RWPE1 (cell line): ENCODE measurements at regions not wholly inside any gene's neighbourhood (a gene's known extent, or its start where the extent isn't known, plus 50 kb on each side); places are given as distances from the start of the nearest gene placed in this dataset.

ENCODE experiments used
- CTCF ChIA-PET: fragments of 350-600 bp; sonication (Branson Sonifier 250); formaldehyde crosslinking; extraction: SDS; loops from one replicate; lab custom pipeline; 2021; lab: Yijun Ruan, JAX
- POLR2A ChIA-PET: fragments of 400-600 bp; formaldehyde crosslinking; extraction: SDS; loops from one replicate; lab custom pipeline; 2020; ENCODE audit warnings: antibody characterized with exemption; ENCODE audit not compliant: low non-redundant PET; lab: Yijun Ruan, JAX
- DNase-seq: peaks from one replicate; pipeline ENCODE4 v3.0.0; 2012; ENCODE audit warnings: low spot score
- H3K27ac ChIP-seq: fragments of 450-650 bp; 2 replicates; pipeline ENCODE4 v1.5.1; 2017
- CTCF ChIP-seq: fragments of 450-650 bp; conservative IDR thresholded peaks from 2 replicates; pipeline ENCODE4 v1.5.1; 2017; ENCODE audit warnings: low read depth, mild to moderate bottlenecking

DNA sequence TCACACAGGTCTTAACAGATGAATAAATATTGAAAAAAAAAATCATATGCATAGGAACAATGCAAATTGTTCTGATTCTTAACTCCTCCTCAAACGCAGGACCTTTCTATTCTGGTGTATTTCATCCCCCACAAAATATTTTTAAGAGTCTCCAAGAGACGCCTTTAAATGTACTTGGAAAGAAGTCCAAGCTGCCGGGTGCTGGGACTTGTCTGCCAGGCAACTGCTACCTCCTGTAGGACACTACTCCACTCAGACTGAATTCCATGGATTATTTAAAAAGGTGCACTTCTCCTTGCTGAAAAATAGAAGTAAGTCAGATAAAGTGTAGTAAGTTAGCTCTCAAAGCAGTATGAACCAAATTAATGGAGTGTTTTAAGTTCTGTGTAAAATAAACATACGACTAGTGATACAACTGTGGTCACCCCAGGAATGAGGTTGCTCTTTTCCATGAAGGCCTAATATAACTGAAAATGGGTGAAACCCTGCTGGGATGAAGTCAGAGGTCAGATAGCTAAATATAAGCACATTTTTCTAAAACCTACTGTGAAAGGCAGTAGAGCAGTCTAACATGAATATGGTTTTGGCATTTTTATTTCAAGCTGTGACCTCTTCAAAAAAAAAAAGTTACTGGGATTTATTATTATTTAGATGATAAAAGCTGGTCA, 189.2 kb upstream of the PBX1 start:
- no peak overlapping the region for H3K27ac ChIP-seq
- DNase-seq: no peak
- ChIA-PET CTCF (no interaction called here), POLR2A (no interaction called here)
- no peak for TF ChIP-seq CTCF

DNA sequence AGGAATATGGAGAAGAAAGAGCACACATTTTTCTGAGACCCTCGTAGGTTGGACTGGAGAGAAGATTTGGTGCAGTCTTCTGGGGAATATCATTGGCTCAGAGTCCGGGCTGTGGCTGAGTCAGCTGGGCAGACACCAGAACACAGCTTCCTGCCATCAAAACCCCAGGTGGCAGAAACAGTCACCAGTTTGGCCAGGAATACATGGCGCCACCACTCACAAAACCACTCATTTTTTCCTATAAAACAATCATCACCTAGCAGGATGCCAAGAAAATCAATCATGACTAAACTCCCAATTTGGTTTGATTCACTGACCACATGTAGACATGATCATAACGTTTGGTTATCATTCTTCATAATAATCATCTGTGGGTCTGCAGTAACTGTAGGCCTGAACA, 178.1 kb upstream of the PBX1 start:
- DNase-seq: no peak
- ChIA-PET POLR2A (no interaction called here), CTCF (no interaction called here)
- no peak overlapping the region for H3K27ac ChIP-seq
- TF ChIP-seq CTCF: no peak

GRCh38 chr1:164382384-164382783, 176.6 kb upstream of the PBX1 start:
- POLR2A ChIA-PET: no interaction called here
- no peak for TF ChIP-seq CTCF
- CTCF ChIA-PET: no interaction called here
- no peak for DNase-seq
- no peak overlapping the region for H3K27ac ChIP-seq

DNA sequence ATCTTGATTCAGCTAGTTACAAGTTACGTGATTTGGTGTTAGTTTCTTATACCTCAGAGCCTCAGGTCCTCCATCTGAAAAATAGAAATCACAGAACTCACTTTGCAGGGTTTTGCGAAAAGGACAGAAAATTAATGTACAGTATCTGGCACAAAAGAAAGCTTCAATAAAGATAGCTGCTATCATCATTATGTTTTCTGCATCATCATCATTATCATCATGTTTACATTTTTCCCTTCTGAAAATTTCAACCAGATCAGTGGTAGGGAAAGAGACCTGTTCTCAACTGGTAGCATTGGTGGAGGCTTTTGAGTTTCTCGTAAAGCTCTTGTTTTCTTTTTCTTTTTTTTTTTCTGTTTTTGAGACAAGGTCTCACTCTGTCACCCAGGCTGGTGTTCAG, 174.7 kb upstream of the PBX1 start:
- no peak for DNase-seq
- TF ChIP-seq CTCF: no peak
- POLR2A ChIA-PET: no interaction called here
- CTCF ChIA-PET: no interaction called here
- no peak overlapping the region for H3K27ac ChIP-seq

DNA sequence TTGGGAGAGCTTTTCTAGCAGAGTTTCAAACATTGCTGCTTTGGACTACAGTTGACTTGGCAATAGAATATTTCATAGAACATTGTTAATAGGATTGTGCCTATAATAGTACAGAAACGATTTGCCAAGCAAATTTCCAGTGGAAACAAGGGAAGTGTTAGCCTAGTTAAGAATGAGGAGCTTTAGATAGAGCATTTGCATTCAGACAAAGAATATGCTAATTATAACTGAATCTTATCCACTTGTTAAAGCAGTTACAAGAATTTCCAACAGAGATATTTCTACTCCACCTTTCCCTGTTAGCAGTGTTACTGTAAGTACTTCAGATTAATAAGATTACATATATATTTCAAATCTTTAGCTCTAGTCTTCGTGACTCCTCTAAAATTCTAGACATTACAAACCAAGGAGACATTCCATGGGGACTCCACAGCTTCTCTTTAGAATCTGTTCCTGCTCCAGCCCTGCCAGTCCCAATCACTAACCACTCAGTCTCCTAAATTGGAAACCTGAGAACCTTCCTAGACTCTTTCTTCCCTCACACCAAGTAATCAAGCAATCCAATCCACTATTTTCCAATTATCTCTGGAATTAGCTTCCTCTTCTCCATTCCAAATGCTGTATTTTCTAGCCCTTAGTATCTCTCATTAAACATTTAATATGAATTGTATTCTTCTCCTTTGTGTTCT, 141.8 kb upstream of the PBX1 start:
- ChIA-PET POLR2A (no interaction called here), CTCF (no interaction called here)
- no peak overlapping the region for H3K27ac ChIP-seq
- DNase-seq: no peak
- TF ChIP-seq CTCF: no peak

DNA sequence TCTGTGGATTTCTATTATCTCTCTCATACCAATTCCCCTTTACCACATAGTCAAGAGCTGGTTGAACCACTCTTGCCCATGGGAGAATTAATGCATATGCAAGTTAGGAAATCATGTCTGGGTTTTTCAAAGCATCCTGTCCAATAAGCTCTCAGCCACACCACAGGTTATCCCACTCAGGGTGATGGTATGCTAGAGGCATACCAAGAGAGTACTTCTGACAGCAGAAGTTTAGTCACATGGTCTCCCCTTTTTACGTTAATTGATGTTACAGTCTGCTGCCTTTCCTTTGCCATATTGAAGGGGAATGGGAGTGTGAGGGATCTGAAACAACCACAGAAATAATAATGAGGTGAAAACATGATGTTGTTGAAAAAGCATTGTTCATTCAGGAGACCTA, 135.8 kb upstream of the PBX1 start:
- no peak for TF ChIP-seq CTCF
- DNase-seq: no peak
- POLR2A ChIA-PET: no interaction called here
- no peak overlapping the region for H3K27ac ChIP-seq
- CTCF ChIA-PET: no interaction called here
